ENCODE measurements at regions not wholly inside any gene's neighbourhood (a gene's known extent, or its start where the extent isn't known, plus 50 kb on each side); places are given as distances from the start of the nearest gene placed in this dataset.

DNA sequence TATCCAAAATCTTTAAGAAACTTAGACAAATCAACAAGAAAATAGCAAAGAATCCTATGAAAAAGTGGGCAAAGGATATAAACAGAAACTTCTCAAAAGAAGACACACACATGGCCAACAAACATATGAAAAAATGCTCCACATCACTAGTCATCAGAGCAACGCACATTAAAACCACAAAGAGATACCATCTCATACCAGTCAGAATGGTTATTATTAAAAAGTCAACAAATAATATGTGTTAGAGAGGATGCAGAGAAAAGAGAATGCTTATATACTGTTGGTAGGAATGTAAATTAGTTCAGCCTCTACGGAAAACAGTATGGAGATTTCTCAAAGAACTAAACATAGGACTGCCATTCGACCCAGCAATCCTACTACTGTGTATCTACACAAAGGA lies 212.0 kb upstream of the DTNBP1 start:
- Histone ChIP-seq H3K4me3 (ENCODE audit: low read depth in 2 of 2, low read length in 2 of 2) (no peak overlapping the region), H3K9me3 (ENCODE audit: control insufficient read depth, insufficient read depth, low read depth, low read length) (no peaks in the 10 kb centered on the region), H3K36me3 (ENCODE audit: control insufficient read depth, insufficient read depth, low read length) (no peaks in the 10 kb centered on the region), H3K27ac (ENCODE audit: low read length) (no peak overlapping the region), H3K27me3 (ENCODE audit: control insufficient read depth, insufficient read depth, low read length) (0 out of 2 replicates have a peak, but pooled peaks cover 2% of the 10 kb centered on the region), H3K4me1 (ENCODE audit: control insufficient read depth, insufficient read depth, low read length) (no peaks in the 10 kb centered on the region)
- in situ Hi-C loops (cut with HindIII; ENCODE audit: low pct_unique_long_range_greater_than_20kb, low sequenced_read_pairs) (no loop called here), intact Hi-C loops (cut with micrococcal nuclease; ENCODE audit: unreplicated experiment) (no loop called here)
- ChIA-PET CTCF (no interaction called here), POLR2A (no interaction called here)
- no TSS peak for BruUV-seq (replicated peaks)
- TF ChIP-seq, protein P1, sequence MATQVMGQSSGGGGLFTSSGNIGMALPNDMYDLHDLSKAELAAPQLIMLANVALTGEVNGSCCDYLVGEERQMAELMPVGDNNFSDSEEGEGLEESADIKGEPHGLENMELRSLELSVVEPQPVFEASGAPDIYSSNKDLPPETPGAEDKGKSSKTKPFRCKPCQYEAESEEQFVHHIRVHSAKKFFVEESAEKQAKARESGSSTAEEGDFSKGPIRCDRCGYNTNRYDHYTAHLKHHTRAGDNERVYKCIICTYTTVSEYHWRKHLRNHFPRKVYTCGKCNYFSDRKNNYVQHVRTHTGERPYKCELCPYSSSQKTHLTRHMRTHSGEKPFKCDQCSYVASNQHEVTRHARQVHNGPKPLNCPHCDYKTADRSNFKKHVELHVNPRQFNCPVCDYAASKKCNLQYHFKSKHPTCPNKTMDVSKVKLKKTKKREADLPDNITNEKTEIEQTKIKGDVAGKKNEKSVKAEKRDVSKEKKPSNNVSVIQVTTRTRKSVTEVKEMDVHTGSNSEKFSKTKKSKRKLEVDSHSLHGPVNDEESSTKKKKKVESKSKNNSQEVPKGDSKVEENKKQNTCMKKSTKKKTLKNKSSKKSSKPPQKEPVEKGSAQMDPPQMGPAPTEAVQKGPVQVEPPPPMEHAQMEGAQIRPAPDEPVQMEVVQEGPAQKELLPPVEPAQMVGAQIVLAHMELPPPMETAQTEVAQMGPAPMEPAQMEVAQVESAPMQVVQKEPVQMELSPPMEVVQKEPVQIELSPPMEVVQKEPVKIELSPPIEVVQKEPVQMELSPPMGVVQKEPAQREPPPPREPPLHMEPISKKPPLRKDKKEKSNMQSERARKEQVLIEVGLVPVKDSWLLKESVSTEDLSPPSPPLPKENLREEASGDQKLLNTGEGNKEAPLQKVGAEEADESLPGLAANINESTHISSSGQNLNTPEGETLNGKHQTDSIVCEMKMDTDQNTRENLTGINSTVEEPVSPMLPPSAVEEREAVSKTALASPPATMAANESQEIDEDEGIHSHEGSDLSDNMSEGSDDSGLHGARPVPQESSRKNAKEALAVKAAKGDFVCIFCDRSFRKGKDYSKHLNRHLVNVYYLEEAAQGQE (IDR thresholded peaks at IDR 0.05; ENCODE audit: insufficient read depth in 1 of 2, low read depth in 2 of 2, low read length in 1 of 2) = no peak
- TF ChIP-seq, protein P2, sequence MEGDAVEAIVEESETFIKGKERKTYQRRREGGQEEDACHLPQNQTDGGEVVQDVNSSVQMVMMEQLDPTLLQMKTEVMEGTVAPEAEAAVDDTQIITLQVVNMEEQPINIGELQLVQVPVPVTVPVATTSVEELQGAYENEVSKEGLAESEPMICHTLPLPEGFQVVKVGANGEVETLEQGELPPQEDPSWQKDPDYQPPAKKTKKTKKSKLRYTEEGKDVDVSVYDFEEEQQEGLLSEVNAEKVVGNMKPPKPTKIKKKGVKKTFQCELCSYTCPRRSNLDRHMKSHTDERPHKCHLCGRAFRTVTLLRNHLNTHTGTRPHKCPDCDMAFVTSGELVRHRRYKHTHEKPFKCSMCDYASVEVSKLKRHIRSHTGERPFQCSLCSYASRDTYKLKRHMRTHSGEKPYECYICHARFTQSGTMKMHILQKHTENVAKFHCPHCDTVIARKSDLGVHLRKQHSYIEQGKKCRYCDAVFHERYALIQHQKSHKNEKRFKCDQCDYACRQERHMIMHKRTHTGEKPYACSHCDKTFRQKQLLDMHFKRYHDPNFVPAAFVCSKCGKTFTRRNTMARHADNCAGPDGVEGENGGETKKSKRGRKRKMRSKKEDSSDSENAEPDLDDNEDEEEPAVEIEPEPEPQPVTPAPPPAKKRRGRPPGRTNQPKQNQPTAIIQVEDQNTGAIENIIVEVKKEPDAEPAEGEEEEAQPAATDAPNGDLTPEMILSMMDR (IDR thresholded peaks at IDR 0.05) = no peak
- TF ChIP-seq POLR2AphosphoS5 (IDR thresholded peaks at IDR 0.05; ENCODE audit: low read depth, low read length) (no peak), SIN3A (IDR thresholded peaks at IDR 0.05; ENCODE audit: borderline replicate concordance, insufficient read depth, low read depth, low read length) (no peak), TCF7L2 (IDR thresholded peaks at IDR 0.05; ENCODE audit: low read depth, low read length) (no peak)
- DNase-seq (ENCODE audit: low read depth, low spot score) = no peak
- ATAC-seq = no peak

DNA sequence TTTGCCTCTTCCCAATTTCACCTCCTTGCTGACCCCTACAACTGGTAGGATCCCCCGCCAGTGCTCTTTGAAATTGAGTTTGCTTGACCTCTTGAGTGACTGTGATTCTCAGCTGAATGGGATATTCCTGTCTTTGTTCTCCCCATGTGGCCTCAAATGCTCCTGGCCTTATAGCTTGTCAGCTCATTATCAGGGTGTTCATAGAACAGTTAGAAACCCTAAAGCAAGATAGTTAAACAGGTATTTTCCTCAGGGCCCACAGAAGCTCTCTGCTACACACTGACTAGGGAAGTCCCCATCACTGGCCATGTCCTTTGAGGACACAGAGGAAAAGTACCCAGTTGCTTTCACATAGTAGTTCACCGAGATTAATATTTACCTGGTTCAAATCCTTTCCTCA lies 211.5 kb upstream of the DTNBP1 start:
- ChIA-PET CTCF (interaction anchor here (0.7 kb wide), 1 partner anchor 19 kb away, joined by 3 read pairs; no protein-coding TSS in a partner anchor), POLR2A (no interaction called here)
- no peaks in the 10 kb centered on the region for H3K36me3 ChIP-seq (ENCODE audit: control insufficient read depth, insufficient read depth, low read length)
- H3K4me1 ChIP-seq (ENCODE audit: control insufficient read depth, insufficient read depth, low read length) = no peaks in the 10 kb centered on the region
- no peak overlapping the region for H3K27ac ChIP-seq (ENCODE audit: low read length)
- BruUV-seq (replicated peaks) = no TSS peak
- in situ Hi-C loops (cut with HindIII; ENCODE audit: low pct_unique_long_range_greater_than_20kb, low sequenced_read_pairs) = no loop called here
- H3K4me3 ChIP-seq (ENCODE audit: low read depth in 2 of 2, low read length in 2 of 2) = no peak overlapping the region
- DNase-seq (ENCODE audit: low read depth, low spot score) (no peak), ATAC-seq (no peak)
- 0 out of 2 replicates have a peak, but pooled peaks cover 2% of the 10 kb centered on the region for H3K27me3 ChIP-seq (ENCODE audit: control insufficient read depth, insufficient read depth, low read length)
- TF ChIP-seq SIN3A (IDR thresholded peaks at IDR 0.05; ENCODE audit: borderline replicate concordance, insufficient read depth, low read depth, low read length) (no peak), POLR2AphosphoS5 (IDR thresholded peaks at IDR 0.05; ENCODE audit: low read depth, low read length) (no peak), TCF7L2 (IDR thresholded peaks at IDR 0.05; ENCODE audit: low read depth, low read length) (no peak)
- TF ChIP-seq, protein P1 (IDR thresholded peaks at IDR 0.05; ENCODE audit: insufficient read depth in 1 of 2, low read depth in 2 of 2, low read length in 1 of 2) = no peak
- TF ChIP-seq, protein P2 (IDR thresholded peaks at IDR 0.05) = no peak
- intact Hi-C loops (cut with micrococcal nuclease; ENCODE audit: unreplicated experiment) = no loop called here
- no peaks in the 10 kb centered on the region for H3K9me3 ChIP-seq (ENCODE audit: control insufficient read depth, insufficient read depth, low read depth, low read length)

Measured in Panc1 (cell line).